IPS-18c (cell line): ENCODE measurements at regions not wholly inside any gene's neighbourhood (a gene's known extent, or its start where the extent isn't known, plus 50 kb on each side); places are given as distances from the start of the nearest gene placed in this dataset.
"Not testable (repeated sequence)": the region's sequence is repeated elsewhere in the genome, so short reads cannot be mapped to it uniquely, and the experiment has no call there.

Experiments used
- H3K4me3 ChIP-seq: 2 replicates; pipeline ENCODE4 v1.7.0; 2013; ENCODE audit warnings: low read depth, mild to moderate bottlenecking, low read length, moderate library complexity; ENCODE audit not compliant: insufficient read depth
- H3K9me3 ChIP-seq: one replicate; pipeline ENCODE4 v1.6.1; 2013; ENCODE audit warnings: mild to moderate bottlenecking, low read length, moderate library complexity; ENCODE audit not compliant: control insufficient read depth, insufficient read depth

DNA sequence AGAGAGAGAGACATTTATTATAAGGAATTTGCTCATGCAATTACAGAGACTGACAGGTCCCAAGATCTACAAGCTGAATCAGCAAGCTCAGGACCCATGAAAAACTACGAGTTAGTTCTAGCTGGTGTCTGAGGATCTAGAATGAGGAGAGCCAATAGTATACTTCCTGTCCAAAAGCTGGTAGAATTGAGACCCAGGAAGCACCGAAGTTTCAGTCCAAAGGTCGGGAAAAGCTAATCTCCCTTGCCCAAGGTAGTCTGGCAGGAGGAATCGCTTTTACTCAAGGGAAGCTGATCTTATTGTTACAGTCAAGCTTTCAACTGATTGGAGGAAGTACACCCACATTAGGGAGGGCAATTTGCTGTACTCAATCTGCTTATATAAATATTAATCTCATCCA is 389.6 kb downstream of the ADCYAP1 start:
- Histone ChIP-seq H3K4me3 (no peak overlapping the region), H3K9me3 (no peaks in the 10 kb centered on the region)

DNA sequence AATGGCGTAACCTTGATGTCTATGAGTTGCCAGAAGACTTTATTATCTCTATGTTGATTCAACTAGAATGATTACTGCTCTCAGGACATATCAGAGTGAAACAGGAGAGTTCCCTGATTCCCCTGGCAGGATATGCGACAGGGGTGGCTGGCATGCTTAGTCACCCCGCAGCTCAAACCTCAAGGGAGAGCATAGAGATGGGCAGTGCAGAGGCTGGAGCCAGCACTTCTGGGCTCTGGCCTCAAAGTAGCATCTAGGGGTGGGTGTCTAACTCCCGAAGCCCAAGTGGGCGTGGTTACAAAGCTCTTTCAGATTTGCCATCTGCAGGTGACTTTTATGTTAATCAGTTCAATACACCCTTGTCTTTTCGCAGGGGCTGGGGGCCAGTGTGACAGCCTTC is 391.6 kb downstream of the ADCYAP1 start:
- Histone ChIP-seq H3K9me3 (no peaks in the 10 kb centered on the region), H3K4me3 (no peak overlapping the region)

DNA sequence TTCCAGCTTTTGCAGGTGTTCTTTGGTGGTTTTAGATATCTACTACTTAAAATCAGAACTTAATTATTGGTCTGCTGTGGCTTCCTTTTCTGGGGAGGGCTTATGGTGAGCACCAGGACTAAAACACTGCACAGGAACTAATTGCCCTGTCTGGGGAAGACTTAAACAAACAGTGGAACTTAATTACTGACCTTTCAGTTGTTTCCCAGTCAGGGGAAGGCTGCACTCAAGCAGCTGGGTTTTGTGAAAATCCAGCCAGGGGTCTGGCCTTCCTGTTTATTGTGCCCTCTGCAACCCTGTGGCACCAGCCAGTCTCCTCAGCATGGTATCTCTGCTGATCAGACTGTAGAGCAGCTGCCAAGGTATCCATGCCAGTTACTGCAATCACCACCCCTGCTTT is 398.2 kb downstream of the ADCYAP1 start:
- Histone ChIP-seq H3K9me3 (no peaks in the 10 kb centered on the region), H3K4me3 (no peak overlapping the region)

DNA sequence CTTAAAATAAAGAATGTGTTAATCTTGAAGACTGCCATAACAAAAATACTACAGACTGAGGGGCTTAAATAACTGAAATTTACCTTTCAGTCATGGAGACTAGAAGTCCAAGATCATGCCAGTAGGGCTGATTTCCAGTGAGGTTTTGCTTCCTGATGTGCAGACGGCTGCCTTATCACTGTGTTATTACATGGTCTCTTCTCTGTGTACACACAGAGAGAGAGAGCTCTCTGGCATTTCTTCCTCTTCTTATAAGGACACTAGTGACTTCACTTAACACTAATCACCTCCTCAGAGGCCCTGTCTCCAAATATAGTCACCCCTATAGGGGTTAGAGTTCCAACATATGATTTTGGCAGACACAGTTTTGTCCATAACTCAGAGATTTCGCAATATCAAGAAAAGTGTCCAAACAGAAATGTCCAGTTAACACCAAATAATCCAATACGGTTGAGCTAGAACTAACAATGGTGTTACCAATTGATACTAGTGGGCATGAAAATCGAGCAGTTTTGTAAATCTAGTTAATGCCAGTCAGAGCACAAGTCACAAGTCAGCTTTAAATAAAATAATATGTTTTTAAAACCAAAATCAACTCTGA is 399.8 kb downstream of the ADCYAP1 start:
- no peak overlapping the region for H3K4me3 ChIP-seq
- H3K9me3 ChIP-seq = no peaks in the 10 kb centered on the region

DNA sequence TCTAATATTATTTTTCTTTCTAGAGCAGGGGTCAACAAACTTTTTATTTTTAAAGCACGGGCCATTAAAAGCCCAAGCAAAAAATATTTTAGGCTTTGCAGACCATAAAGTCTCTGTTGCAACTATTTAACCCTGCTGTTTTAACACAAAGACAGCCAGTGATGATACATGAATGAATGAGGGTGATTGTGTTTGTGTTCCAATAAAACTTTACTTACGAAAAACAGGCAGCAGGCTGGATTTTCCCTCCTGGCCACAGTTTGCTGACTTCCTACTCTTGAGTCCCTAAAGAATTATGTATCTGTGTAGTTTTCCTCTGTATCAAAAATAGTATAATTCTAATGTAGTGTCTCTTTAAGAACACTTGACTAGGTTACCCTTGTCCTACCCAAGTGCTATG is 402.0 kb downstream of the ADCYAP1 start:
- no peaks in the 10 kb centered on the region for H3K9me3 ChIP-seq
- no peak overlapping the region for H3K4me3 ChIP-seq

DNA sequence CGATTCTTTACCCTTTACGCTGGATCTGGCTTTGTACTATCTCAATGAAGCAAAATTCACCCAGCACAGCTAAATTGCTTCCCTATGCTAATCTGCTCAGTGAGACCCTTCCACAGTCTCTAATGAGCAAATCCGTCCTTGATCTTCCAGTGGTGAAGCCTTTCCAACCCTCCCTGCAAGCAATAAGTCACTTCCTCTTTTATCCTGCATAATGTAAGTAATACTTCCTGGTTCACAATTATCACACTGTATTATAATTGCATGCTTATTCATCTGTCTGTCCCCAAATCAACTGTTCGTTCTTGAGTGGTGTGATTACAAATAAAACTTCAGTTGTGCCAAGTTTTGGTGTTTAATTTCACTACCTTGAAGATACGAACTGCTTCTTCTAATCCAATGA is 404.0 kb downstream of the ADCYAP1 start:
- no peaks in the 10 kb centered on the region for H3K9me3 ChIP-seq
- no peak overlapping the region for H3K4me3 ChIP-seq

DNA sequence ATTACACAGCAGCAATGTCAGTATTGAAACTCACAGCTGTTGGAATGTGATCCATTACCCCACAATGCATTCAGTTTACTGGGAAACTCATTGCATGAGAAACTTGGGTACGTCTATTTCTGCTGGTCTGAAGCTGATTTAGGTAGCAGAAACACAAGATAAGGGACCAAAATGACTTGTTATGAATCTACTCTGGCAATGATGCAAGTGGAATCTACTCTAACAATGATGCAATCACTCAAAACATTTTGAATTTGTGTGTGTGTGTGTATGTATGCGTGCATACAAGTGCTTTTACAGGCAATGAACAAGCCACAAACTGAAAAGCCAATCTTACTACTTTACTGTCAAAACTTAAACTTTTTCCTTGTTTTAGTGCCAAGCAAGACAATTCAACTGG is 406.7 kb downstream of the ADCYAP1 start:
- no peak overlapping the region for H3K4me3 ChIP-seq
- no peaks in the 10 kb centered on the region for H3K9me3 ChIP-seq

DNA sequence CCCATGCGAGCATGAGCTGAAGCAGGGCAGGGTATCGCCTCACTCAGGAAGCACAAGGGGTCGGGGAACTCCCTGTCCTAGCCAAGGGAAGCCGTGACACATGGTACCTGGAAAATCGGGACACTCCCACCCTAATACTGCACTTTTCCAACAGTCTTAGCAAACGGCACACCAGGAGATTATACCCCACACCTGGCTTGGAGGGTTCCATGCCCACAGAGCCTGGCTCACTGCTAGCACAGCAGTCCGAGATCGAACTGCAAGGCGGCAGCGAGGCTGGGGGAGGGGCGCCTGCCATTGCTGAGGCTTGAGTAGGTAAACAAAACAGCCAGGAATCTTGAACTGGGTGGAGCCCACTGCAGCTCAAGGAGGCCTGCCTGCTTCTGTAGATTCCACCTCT is 430.7 kb downstream of the ADCYAP1 start:
- H3K9me3 ChIP-seq, H3K4me3 ChIP-seq: not testable (repeated sequence)

DNA sequence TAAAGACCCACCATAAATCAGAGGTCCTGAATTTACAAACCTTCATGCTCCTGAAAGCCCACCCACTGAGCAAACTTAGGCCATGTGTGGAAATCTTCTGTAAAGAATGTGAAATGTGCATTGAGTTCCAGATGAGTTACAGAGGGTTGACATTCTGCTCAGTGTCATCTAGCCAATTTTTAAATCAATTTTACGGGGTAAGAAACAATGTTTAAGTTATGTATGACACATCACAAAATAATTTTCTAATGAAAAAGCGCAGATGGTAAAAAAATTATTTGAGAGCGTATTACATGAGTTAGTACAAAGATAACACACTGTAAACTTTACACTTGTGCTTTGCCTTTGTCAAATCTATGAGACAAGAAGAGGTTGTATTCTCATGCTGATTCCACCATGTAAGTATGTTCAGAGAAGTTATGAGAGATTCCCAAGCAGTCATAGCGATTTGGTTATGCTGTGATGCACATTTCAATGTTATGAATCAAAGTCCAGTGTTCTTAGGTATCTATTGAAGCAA is 446.3 kb downstream of the ADCYAP1 start:
- no peak overlapping the region for H3K4me3 ChIP-seq

DNA sequence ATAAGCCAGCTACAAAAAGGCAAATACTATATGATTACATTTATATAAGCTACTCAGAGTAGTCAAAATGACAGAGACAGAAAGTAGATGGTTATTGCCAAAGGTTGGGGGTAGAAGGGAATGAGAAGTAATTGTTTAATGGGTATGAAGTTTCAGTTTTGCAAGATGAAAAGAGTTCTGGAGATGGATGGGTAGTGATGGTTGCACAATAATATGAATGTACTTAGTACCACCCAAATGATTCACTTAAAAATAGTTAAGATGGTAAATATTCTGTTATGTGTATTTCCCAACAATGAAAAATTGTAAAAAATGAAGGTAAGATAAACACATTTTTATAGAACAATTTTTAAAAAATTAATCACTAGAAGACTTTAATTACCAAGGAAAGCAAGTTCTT is 448.4 kb downstream of the ADCYAP1 start:
- Histone ChIP-seq H3K4me3 (no peak overlapping the region), H3K9me3 (no peaks in the 10 kb centered on the region)

More for the DNA sequence above, 446.3 kb downstream of the ADCYAP1 start:
- no peaks in the 10 kb centered on the region for H3K9me3 ChIP-seq

DNA sequence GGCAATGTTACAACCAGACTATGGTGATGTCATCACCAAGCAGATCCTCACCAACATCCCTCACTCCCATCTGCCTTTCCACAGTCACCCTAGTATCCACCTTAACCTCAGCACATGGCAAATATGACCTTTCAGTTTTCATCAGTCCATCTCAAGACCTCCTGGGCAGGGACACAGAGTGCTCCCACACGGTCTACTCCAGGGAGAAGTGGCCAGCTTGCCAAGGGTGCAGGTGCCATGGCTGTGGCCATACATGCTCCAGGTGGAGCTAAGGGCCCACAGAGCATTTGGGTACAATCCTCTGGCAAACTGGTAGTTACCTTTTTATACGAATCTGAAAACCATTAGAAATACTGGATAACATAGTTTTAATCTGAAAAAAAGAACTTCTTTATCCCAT is 453.1 kb downstream of the ADCYAP1 start:
- H3K4me3 ChIP-seq = no peak overlapping the region
- H3K9me3 ChIP-seq = no peaks in the 10 kb centered on the region

DNA sequence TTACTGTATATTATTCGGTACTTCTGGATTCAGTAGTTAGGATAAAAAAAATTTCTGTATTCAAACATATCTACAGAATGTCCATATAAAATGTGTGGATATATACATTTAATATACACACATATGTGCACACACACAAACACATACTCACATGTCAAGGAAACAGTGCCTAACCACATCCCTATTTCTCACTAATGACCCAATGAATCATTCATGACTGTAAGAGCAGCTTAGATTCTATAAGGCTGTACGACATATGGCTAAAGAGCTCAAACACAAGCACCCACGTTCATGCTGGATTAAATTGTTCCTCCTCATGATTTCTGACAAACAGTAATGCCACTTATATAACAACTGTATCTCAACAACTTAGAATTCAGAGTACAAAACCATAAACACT is 457.3 kb downstream of the ADCYAP1 start:
- Histone ChIP-seq H3K4me3 (no peak overlapping the region), H3K9me3 (no peaks in the 10 kb centered on the region)

DNA sequence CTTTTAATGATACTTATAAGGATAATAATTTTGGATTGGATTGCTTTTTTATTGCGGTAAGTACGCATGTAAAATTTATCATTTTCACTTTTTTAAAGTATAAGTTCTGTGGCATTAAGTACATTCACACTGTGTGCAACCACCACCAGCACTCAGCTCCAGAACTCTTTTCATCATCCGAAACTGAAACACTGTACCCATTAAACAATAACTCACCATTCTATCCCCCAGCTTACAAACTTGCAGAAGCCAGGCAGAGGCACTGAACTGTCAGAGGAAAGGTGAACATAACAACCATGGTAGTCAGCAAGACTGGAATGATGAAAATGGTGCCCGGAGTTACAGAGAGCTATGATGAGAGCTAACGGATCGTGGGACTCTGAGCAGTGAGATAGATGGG is 465.9 kb downstream of the ADCYAP1 start:
- Histone ChIP-seq H3K9me3 (no peaks in the 10 kb centered on the region), H3K4me3 (no peak overlapping the region)

DNA sequence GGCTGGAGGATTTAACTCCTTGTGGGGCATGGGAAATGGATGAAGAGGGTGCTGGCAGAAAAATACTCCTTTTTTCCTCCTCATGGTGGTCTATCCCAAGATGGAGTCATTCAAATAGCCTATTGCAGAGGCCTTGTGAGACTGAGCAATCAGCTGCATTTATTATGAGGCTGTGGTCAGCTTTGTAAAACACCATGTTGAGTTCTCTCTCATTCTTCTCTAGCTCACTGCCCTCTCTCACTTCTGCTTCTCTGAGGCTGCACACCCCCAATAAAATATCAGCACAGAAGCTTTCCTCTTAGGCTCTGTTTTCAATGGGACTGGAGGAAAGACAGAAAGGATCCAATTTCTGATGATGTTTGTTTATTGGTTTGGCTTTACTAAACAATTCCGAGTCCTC is 467.1 kb downstream of the ADCYAP1 start:
- no peak overlapping the region for H3K4me3 ChIP-seq
- no peaks in the 10 kb centered on the region for H3K9me3 ChIP-seq

DNA sequence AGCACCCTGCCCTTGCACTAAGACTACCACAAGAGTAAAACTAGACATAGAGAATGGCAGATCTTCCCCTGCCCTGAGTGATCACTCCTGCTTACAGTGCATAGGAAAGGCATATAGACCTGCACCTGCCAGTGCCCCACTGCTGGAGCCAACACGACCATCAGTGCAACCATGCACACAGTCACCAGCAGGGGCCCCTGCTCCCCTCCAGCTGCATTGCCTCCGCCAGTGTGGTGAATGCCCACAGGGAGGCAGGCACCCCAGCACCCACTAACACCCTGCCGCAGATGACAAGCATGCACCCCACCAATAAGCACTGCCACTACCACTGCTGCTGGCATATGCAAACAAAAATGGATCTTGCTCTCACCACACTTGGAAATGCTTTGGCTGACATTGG is 478.8 kb downstream of the ADCYAP1 start:
- H3K9me3 ChIP-seq = no peaks in the 10 kb centered on the region

DNA sequence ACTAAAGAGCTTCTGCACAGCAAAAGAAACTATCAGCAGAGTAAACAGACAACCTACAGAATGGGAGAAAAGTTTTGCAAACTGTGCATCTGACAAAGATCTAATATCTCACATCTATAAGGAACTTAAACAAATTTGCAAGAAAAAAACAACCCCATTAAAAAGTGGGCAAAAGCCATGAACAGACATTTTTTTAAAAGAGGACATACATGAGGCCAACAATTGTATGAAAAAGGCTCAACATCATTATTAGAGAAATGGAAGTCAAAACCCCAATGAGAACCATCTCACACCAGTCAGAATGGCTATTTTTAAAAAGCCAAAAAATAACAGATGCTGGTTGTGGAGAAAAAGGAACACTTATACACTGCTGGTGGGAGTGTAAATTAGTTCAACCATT is 483.8 kb downstream of the ADCYAP1 start:
- not testable (repeated sequence) for H3K9me3 ChIP-seq, H3K4me3 ChIP-seq

More for the DNA sequence above, 478.8 kb downstream of the ADCYAP1 start:
- H3K4me3 ChIP-seq = no peak overlapping the region

DNA sequence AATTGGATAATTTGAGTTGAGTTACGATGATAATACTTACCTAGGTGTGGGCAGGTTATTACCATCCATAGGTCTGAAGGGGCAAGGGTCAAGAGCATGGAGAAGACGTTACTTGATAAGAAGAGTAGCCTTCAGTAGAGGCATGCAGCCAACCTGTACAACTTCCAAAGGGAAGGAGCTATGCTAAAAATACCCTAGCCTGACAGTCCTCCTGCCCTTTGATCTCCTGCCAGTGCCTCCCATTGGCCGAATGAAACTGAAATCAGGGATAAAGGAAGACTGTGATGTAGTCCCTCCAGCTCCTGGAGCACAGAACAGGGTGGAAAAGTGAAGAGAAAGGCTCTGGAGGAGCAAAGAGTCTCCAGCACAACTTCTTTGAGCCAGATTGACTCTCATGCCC is 487.4 kb downstream of the ADCYAP1 start:
- H3K9me3 ChIP-seq = no peaks in the 10 kb centered on the region
- H3K4me3 ChIP-seq = no peak overlapping the region

DNA sequence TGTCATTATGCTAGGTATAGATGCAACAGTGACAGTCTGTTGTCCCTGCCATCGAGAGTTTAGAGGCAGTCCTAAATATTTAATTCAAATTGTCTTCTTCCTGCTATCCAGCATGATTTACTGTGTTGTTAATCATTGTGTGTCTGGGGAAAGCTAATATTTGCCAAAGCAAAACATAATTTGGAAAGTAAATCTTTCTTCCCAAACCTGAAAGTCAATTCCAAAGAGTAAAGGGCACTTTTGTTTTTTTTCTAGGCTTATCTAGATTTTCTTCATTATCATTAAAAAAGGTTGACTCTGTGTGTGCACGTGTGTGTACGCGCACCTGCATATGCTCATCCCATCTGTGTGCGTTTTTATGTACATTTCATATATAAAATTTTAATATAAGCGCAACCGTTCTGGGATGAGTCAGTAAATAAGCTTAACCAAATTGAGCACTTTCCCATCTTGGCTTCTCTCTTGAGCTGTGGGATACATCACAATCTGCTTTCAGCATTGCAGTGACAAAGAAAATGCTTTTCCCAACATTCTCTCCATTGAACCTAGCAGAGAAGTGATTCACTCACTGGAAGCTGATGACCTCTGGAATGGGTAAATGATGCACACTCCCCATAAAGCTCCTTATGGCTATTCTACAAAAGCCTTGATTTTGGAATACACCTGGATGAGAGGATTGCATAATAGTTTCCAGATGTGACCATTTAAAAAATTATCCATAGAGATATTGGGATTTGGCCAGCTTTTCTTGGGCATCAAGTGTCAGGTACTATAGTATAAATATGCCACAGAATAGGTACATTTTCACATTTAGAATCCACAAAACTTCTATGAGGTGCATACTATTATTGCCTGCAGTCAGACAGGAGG is 488.4 kb downstream of the ADCYAP1 start:
- no peak overlapping the region for H3K4me3 ChIP-seq
- no peaks in the 10 kb centered on the region for H3K9me3 ChIP-seq
